DMS79 treated with DMSO at 0.1 percent for 48 hours (cell line): ENCODE measurements at regions not wholly inside any gene's neighbourhood (a gene's known extent, or its start where the extent isn't known, plus 50 kb on each side); places are given as distances from the start of the nearest gene placed in this dataset.
"Not testable (repeated sequence)": the region's sequence is repeated elsewhere in the genome, so short reads cannot be mapped to it uniquely, and the experiment has no call there.

Experiments
- DNase-seq: peaks from one replicate; lab custom pipeline; 2025; lab: John Stamatoyannopoulos, UW

DNA sequence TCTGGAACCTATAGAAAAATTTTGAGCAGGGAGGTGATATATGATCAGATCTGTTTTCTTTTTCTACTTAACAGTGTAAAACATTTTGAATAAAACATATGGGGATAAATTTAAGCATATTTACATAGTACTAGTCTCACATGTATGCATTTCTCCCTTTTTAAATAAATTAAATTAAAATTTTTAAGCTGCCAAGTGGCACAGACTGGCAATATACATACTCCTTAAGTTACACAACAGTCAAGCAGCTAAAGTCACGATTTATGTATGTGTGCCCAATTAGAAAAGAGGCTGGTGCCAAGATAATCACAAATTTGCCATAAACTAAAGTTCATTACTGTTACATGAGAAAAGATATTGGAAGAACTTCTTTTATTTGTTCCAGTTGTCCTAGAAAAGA is 532.0 kb downstream of the RWDD3 start:
- DNase-seq, result no peak

DNA sequence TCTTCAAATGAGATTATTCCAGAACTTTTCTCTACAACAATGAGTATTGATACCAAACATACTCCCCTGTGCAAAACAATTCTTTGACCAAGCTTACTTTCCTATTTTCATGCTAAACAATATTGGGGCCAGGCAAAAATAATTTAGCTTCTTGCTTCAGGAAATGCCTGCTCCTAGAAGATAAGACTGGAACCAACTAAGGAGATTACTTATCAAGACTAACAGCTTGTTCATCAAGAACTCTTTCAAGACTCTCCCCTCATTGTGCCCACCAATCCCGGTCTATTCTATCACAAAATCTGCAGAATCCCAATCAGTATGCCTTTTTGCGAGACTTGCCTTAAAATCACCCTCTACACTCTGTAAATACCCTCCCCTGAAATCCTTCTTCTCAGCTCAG is 536.6 kb downstream of the RWDD3 start:
- DNase-seq, result no peak

DNA sequence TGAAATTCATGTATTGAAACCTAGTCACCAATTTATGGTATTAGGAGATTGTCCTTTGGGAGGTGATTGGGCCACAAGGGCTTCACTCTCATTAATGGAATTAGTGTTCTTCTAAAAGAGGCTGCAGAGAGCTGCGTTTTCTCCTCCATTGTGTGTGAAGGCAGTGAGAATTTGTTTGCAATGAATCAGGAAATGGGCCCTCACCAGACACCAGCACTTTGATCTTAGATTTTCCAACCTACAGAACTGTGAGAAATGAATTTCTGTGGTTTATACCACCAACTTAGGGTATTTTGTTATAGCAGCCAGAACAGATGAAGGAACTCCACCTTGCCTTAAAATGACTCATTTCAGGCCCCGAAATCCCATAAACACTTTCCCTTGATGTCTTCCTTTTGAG is 544.2 kb downstream of the RWDD3 start:
- no peak for DNase-seq

DNA sequence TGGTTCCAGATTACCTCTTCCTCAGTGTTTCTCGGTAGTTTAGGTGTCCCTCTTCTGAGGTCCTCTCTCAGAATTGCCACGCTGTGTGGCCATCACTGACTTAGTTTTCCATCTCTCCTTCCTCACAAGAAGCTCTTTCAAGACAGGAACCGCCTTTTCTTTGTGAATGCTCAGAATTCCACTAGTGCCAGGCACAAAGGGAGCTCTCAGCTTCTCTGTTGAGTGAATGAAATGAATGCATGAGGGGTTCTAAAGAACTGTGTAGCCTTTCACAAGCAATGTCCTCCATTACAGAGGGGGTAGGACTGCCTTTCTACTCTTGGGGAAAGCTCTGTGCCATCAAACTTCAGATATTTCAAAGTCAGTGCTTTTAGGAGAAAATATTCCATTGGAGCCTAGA is 546.8 kb downstream of the RWDD3 start:
- DNase-seq, result no peak

DNA sequence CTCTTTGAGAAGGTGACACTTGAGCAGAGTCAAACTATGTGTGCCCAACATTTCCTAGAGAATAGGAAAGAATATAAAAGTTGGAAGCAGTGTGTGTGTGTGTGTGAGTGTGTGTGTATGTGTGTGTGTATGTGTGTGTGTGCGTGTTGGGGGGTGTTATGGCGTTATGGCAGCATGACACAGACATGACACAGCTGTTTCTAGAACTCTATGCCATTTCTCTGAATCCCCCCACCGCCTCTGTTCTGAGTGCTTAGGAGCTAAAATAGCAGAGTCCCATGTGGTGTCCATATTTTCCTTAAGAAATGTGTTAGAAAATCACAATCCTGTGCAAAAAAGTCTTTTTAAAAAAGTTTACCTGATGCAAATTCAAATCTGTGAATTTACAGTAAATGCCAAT is 556.1 kb downstream of the RWDD3 start:
- DNase-seq, result no peak

DNA sequence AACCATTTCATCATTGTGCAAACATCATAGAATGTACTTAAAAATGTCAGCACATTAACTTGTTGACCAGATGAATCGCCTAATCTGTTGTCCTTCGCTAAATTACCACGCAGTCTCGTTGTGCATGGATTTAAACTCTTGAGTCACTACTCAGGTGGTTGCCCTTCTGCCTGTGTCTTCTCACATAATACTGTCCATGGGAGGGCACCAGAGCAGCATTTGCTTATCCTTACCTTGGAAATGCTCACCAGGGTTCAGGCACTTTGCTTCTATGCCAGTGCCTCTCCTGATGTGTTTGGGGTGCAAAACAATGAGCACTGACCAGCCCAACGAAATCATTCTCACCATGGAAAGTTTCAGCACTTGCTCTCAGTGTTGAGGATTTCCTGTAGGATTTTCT is 559.9 kb downstream of the RWDD3 start:
- no peak for DNase-seq

DNA sequence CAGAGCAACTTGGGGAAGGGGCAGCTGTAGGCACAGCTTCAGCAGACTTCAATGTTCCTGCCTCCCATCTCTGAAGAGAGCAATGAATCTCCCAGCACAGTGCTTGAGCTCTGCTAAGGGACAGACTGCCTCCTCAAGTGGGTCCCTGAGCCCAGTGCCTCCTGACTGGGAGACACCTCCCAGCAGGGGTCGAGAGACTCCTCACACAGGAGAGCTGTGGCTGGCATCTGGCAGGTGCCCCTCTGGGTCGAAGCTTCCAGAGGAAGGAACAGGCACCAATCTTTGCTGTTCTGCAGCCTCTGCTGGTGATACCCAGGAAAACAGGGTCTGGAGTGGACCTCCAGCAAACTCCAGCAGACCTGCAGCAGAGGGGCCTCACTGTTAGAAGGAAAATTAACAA is 563.8 kb downstream of the RWDD3 start:
- not testable (repeated sequence) for DNase-seq

DNA sequence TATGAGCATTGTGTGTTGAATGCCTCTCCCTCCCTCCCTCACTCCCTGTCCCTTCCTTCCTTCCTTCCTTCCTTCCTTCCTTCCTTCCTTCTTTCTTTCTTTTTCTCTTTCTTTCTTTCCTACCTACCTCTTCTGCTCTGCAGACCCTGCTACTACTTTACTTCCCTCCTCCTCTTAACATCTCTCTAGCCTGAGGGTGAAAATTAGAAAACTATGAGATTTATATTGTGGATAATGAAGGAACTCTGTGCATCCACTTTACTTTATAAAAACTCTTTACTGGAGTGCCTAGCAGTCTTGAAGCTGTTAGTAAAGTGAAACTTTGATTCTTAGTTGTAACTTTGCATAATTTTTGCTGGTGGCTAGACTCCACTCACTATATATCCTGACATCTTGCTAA is 572.2 kb downstream of the RWDD3 start:
- DNase-seq, result no peak

DNA sequence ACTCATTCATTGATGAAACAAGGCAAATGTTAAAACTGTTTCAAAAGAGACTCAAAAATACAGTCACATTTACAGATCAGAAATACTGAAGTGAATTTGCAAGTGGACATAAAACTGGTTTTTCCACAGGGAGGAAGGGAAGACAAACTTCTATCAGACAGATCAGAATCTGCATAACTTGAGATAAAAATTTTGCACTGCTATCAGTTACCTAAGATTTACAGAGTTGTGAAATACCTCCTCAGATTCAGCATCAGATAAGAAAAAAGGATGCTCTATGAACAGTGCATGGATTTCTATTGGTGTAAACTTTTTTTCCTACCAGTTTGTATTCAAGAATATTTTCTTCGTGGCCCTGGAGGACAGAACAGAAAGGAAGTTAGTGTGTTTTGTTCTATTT is 575.4 kb downstream of the RWDD3 start:
- no peak for DNase-seq

DNA sequence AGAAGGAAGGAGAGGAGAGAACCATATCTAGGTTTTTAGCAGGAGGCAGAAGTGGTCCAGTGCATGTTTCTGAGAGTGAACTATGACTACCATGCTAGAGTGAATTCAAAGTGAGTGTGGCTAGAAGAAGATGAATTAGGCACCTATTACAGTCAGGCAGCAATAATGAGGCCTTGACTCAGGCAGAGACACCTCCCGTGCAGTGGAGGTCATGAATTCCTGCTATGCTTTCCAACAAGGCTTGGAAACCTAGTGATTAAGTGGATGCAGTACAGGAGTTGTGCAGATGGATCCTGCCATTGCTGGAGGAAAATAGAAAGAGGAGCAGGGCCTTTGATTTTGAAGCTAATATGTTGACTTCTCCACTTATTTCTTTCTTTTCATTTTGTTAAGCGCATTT is 581.5 kb downstream of the RWDD3 start:
- no peak for DNase-seq

DNA sequence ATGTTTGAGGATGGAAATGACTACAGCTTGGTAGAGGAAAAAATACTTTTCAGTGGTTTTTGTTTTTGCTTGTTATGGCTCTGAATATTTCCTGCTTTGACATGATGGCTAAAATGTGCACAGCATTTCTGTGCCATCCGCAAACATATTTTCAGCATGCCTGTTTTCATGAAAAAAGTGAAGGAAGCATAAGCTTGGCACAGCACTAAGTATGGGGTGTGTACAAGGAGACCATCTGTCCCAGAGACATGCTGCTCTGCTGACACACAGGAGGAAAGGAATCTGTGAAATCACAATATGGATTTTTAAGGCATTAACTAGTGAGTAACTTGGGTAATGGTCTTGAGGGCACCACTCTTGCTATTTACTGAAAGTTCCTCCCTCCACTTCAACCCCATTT is 595.5 kb downstream of the RWDD3 start:
- no peak for DNase-seq

DNA sequence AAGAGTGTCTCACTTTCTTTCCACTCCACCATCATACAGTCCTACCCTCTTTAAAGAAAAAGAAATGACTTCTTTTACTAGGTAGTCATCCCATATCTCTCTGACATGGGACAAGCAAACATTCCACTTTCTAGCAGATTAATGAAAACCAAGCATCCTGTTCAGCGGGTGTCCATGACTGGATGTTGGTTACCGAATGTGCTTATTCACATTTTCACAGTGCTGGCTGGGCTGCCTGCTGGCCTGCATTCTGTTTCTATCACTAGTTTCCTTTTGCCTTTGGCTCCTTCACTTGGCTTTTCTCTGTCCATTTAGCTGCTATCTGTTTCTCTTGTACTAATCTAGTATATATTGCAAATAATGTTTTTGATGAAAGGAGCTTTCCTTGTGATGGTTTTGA is 598.4 kb downstream of the RWDD3 start:
- no peak for DNase-seq

DNA sequence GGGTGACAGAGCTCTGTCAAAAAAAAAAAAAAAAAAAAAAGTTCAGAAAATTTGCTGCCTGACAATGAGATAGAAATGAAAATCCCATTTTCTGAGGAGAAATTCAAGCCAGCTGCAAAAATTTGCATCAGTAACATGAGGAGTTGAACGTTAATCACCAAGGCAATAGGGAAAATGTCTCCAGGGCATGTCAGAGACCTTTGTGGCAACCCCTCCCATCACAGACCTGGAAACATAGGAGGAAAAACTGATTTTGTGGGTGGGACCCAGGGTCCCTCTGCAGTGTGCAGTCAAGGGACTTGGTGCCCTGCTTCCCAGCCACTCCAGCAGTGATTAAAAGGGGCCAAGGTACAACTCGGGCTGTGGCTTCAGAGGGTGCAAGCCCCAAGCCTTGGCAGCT is 615.4 kb downstream of the RWDD3 start:
- DNase-seq, result no peak

DNA sequence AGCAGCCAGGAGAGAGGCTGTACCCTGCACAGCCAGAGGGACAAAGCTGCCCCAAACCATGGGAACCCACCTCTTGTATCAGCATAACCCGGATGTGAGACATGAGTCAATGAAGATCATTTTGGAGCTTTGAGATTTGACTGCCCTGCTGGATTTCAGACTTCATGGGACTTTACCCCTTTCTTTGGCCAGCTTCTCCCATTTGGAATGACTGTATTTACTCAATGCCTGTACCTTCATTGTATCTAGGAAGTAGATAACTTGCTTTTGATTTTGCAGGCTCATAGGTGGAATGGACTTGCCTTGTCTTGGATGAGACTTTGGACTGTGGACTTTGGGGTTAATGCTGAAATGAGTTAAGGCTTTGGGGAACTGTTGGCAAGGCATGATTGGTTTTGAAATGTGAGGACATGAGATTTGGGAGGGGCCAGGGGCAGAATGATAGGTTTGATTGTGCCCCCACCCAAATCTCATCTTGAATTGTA is 616.2 kb downstream of the RWDD3 start:
- DNase-seq, result no peak

DNA sequence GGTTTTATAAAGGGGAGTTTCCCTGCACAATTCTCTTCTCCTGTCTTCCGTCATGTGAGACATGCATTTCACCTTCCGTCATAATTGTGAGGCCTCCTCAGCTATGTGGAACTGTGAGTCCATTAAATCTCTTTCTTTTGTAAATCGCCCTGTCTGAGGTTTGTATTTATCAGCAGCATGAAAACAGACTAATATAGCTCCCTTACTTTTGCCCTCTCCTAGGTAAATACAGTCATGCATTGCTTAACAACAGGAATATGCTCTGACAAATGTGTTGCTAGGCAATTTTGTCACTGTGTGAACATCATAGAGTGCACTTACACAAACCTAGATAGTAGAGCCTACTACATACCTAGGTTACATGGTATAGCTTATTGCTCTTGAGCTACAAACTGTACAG is 616.8 kb downstream of the RWDD3 start:
- DNase-seq, result no peak

DNA sequence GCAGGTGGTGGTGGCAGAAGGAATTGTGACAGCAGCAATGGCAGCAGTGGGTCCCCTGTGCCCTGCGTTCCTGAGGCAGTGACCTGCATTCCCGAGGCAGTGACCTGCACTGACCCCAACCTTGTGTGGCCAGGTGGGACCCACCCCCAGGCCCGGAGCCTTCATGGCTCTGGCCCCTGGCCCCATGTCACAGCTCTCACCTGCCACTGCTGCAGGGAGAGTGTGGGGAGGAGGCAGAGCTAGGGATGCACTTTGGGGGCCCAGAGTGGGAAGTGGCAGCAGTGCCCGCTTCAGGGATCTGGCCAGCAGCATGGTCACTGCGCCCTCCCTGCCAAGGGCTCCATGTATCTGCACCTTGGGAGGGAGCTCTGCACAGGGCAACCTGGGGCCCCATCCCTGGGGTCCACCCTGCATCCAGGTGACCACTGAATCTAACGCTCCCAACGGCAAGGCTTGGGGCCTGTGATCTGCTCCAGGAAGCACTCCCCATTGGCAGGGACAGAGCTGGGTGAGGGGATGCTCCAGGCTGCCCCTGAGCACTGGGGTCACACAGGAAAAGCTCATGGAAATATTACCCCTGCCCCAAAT is 618.6 kb downstream of the RWDD3 start:
- no peak for DNase-seq

DNA sequence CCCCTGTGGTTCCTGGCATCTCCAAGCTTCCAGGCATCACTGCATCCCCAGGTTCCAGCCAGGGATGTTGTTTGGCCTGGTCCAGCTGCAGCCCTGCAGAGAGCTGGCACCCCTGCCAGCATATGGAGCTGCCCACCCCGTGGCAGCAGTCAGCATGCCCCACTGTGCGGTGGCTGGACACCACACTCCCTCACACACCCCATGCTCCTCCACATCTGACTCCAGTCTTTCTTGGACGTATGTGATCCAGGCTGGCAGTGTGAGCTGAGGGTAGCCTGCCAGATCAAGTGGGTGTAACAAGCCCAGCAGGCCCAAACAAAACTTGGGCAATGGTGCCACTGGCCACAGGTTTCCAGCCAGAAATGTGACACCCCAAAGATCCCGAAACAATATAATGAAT is 620.4 kb downstream of the RWDD3 start:
- no peak for DNase-seq

DNA sequence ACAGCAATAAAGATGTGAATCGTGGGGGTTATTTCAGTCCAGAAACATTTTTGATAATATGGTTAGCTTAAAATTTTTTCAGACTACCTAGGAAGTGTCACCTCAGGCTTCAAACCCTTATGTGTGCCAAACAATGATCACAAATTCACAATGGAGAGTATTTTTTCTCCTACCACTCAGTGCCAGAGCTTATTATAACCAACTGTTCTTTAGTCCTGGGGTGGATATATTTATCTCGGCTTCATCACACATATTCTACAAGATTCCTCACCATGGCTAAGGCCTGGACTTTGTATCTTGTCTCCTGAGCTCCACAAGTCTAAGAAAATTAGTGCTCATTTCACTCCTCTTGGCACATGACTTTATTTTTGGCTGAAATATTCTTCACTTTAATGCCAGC is 629.1 kb downstream of the RWDD3 start:
- DNase-seq, result no peak

DNA sequence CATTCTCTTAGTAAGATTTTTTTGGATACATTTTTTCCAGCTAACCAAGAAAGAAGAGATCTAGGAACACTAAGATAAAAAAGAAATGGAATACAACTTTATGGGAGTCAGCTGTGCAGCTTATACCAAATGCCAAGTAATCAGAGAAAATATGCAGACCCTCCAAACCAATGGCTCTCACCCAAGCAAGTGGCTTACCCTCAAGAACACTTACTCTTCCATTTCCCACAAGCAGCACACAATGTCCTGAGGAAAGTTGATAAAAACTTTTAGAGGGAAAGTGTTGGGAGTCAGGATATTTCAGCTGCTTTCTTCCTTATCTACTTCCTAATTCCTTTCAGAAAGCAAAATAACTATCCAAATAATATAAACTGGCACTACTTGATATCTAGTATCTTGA is 631.8 kb downstream of the RWDD3 start:
- no peak for DNase-seq

DNA sequence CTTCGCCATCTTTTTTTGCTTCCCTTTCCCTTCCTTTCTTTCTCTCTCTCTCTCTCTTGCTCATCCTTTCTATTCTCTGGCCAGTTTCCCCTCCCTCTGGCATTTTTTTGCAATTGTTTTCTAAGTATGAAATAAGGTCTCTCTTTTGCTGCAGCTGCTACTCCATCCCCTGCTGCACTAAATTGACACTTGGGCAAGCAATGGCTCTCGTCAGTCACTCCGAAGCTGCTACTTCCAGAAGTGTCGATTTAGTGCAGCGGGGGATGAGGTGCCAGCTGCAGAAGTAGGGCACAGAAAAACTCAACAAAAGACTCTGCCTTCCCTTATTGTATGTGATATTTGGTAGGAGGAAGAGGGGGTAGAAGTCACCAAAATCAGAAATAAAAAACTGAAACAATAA is 642.3 kb downstream of the RWDD3 start:
- DNase-seq, result no peak

DNA sequence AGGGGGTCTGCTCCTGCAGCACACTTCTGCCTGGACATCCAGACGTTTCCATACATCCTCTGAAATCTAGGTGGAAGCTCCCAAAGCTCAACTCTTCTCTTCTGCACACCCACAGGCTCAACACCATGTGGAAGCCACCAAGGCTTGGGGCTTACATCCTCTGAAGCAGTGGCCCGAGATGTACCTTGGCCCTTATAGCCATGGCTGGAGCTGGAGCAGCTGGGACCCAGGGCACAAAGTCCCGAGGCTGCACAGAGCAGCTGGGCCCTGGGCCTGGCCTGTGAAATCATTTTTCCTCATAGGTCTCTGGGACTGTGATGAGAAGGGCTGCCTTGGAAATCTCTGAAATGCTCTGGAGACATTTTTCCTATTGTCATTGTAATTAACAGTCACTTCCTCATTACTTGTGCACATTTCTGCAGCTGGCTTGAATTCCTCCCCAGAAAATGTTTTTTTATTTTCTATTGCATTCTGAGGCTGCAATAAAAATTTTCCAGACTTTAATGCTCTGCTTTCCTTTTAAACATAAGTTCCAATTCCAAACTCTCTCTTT is 645.6 kb downstream of the RWDD3 start:
- no peak for DNase-seq

DNA sequence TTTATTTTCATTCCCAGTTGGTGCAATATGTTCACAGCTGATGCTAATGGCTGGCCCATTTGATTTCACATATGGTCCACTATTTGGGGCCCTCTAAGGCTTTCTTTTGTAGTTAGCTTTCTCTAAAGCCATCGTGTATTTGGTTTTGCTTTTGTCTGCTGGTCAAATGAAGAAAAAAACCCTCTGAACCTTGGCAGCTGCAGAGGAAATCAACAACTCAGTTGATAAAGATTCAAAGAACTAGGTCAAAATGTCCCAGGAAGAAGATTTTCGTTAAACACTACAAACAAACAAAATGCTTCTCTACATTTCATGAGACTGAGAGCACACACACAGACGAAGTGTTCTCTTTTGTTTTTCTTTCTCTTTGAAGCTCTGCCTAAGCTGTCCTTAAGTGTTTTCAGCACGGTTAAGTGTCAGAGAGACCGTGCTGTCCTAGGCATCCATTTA is 655.0 kb downstream of the RWDD3 start:
- DNase-seq, result peak; percentile 72

DNA sequence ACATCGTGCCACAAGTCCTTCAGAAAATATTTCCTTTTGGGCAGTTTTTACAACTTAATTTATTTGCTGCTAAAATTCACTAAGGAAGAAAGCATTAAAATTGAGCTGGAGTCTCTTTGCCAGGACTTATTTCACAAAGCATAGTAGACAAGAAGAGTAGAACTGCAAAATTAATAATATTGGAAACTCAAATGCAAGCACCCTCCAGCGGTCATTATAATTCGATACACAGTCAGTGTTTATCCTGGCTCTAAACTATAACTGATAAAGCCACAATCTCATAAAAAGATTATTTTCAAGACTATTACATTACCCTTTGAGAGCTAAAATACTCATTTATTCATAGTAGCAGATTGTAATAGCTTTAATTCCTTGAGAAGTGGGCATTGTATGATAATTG is 655.4 kb downstream of the RWDD3 start:
- DNase-seq, result peak; percentile 72

DNA sequence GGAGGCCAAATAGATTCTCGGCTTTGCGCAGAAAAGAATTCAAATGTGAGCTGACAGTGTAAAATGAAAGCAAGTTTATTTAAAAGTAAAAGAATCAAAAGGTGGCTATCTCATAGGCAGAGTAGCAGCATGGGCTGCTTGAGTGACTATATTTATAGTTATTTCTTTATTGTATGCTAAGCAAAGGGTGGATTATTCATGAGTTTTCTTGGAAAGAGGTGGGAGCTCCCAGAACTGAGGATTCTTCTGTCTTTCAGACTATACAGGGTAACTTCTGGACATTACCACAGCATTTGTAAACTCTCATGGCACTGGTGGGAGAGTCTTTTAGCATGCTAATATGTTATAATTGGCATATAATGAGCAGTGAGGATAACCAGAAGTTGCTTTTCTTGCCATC is 659.9 kb downstream of the RWDD3 start:
- no peak for DNase-seq
